Transverse colon (tissue), 4 donors: ENCODE measurements at regions not wholly inside any gene's neighbourhood (a gene's known extent, or its start where the extent isn't known, plus 50 kb on each side); places are given as distances from the start of the nearest gene placed in this dataset.

Experiments
- DNase-seq: peaks from one replicate; pipeline ENCODE4 v3.0.0-alpha.2; 2019
- H3K27ac ChIP-seq, 4 donors: fragments of 200-600 bp; sonication (generic); 2 replicates each; pipeline ENCODE4 v1.5.1; 2016 to 2018; ENCODE audit warnings: inconsistent platforms in 4 of 4
- H3K27me3 ChIP-seq: fragments of 200-600 bp; sonication (generic); 2 replicates; pipeline ENCODE4 v1.5.1; 2017; ENCODE audit warnings: inconsistent platforms
- H3K36me3 ChIP-seq, 4 donors: fragments of 200-600 bp; sonication (generic); 2 replicates each; pipeline ENCODE4 v1.5.1; 2017 to 2019; ENCODE audit warnings: inconsistent platforms in 4 of 4
- H3K4me1 ChIP-seq, 4 donors: fragments of 200-600 bp; sonication (generic); 2 replicates each; pipeline ENCODE4 v1.5.1; 2017 to 2020; ENCODE audit warnings: inconsistent platforms in 4 of 4
- H3K4me3 ChIP-seq, 4 donors: fragments of 200-600 bp; sonication (generic); 1 replicate in 1 of 4; 2 replicates in 3 of 4; pipeline versions ENCODE4 v1.5.1 to v1.6.1; 2017 to 2019; ENCODE audit warnings: inconsistent platforms in 4 of 4
- H3K9me3 ChIP-seq, 2 donors: fragments of 200-600 bp; sonication (generic); 2 replicates each; pipeline ENCODE4 v1.5.1; 2017 to 2019; ENCODE audit warnings: inconsistent platforms in 2 of 2
- EP300 ChIP-seq: sonication (generic); formaldehyde crosslinking; IDR thresholded peaks from one replicate; pipeline ENCODE4 v1.6.1; 2017; ENCODE audit warnings: antibody characterized with exemption, low read depth
- POLR2A ChIP-seq: fragments of 450-650 bp; IDR thresholded peaks from one replicate; pipeline ENCODE4 v1.6.1; 2016; ENCODE audit warnings: antibody characterized with exemption, mild to moderate bottlenecking, moderate library complexity
- POLR2AphosphoS5 ChIP-seq, 3 donors: sonication (generic); formaldehyde crosslinking; IDR thresholded peaks; one replicate each; pipeline ENCODE4 v1.6.1; 2016; ENCODE audit warnings: antibody characterized with exemption in 3 of 3
- WGBS, 2 donors: methylation state at CpG; one replicate each; pipeline ENCODE4 v1.1.5; 2018; ENCODE audit warnings: low coverage in 1 of 2; 5-methylcytosine and 5-hydroxymethylcytosine counted together
- in situ Hi-C, 4 donors: fragments of 200-750 bp; cut with MboI; loops; one replicate each; pipeline versions ENCODE4 v1.15.0 to v1.15.1; 2017; ENCODE audit warnings: low sequenced_read_pairs in 3 of 4, low pct_ligation_motif_present in 1 of 4, low pct_unique_long_range_greater_than_20kb in 1 of 4
- intact Hi-C: fragments of 100-400 bp; cut with DNase I; formaldehyde crosslinking; loops from one replicate; pipeline ENCODE4 v1.15.1; 2023; ENCODE audit warnings: low total_unique reads
- TF ChIP-seq, protein P1 (sequence below), 5 experiments: fragments of 200-600 bp in 3 of 5; fragments of 450-650 bp in 2 of 5; sonication (generic) in 3 of 5; IDR thresholded peaks; 1 replicate in 2 of 5; 2 replicates in 3 of 5; pipeline ENCODE4 v1.5.1; 2016 to 2017; ENCODE audit warnings: antibody characterized with exemption in 5 of 5, inconsistent platforms in 3 of 5, mild to moderate bottlenecking in 2 of 5, moderate library complexity in 1 of 5

DNA sequence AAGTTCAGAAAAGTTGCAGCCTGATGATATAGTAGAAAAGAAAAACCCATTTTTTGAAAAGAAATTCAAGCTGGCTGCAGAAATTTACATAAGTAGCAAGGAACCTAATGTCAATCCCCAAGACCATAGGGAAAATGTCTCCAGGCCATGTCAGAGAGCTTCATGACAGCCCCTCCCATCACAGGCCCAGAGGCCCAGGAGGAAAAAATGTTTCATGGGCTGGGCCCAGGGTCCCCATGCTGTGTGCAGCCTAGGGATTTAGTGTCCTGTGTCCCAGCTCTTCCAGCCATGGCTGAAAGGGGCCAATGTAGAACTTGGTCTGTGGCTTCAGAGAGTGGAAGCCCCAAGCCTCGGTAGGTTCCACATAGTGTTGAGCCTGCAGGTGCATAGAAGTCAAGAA is 220.3 kb downstream of the CSNK1G3 start:
- in situ Hi-C loops (no loop called here), intact Hi-C loops (no loop called here)
- no peaks in the 10 kb centered on the region for H3K36me3 ChIP-seq
- H3K9me3 ChIP-seq, result peaks cover 0 to 8% of the 10 kb centered on the region in 2 donors
- TF ChIP-seq POLR2AphosphoS5 (IDR thresholded peaks at IDR 0.05) (no peak), POLR2A (no peak), EP300 (no peak)
- TF ChIP-seq, protein P1, sequence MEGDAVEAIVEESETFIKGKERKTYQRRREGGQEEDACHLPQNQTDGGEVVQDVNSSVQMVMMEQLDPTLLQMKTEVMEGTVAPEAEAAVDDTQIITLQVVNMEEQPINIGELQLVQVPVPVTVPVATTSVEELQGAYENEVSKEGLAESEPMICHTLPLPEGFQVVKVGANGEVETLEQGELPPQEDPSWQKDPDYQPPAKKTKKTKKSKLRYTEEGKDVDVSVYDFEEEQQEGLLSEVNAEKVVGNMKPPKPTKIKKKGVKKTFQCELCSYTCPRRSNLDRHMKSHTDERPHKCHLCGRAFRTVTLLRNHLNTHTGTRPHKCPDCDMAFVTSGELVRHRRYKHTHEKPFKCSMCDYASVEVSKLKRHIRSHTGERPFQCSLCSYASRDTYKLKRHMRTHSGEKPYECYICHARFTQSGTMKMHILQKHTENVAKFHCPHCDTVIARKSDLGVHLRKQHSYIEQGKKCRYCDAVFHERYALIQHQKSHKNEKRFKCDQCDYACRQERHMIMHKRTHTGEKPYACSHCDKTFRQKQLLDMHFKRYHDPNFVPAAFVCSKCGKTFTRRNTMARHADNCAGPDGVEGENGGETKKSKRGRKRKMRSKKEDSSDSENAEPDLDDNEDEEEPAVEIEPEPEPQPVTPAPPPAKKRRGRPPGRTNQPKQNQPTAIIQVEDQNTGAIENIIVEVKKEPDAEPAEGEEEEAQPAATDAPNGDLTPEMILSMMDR (IDR thresholded peaks at IDR 0.05), result no peak
- no peaks in the 10 kb centered on the region for H3K27me3 ChIP-seq
- no peak overlapping the region for H3K27ac ChIP-seq
- no peak overlapping the region for H3K4me3 ChIP-seq
- DNase-seq, result no peak
- 100% methylated on average over 1 of the region's 1 CpG; no CpG with 5 or more reads in 1 of the 2 donors for WGBS, 2 donors
- H3K4me1 ChIP-seq, result no peaks in the 10 kb centered on the region

GRCh38 chr5:123722451-123722850 is 210.5 kb downstream of the CSNK1G3 start:
- TF ChIP-seq, protein P1 (IDR thresholded peaks at IDR 0.05), result no peak
- TF ChIP-seq POLR2AphosphoS5 (IDR thresholded peaks at IDR 0.05), result no peak
- no peaks in the 10 kb centered on the region for H3K9me3 ChIP-seq
- H3K27me3 ChIP-seq, result no peaks in the 10 kb centered on the region
- DNase-seq, result no peak
- H3K4me1 ChIP-seq, result peaks cover 0 to 3% (median 0%) of the 10 kb centered on the region in 4 donors
- no peak overlapping the region for H3K27ac ChIP-seq
- intact Hi-C loops (no loop called here), in situ Hi-C loops (no loop called here)
- H3K4me3 ChIP-seq, result no peak overlapping the region
- no peaks in the 10 kb centered on the region for H3K36me3 ChIP-seq
- WGBS, 2 donors, result 64 to 93% methylated on average over 2 to 3 of the region's 3 CpGs

GRCh38 chr5:123721675-123722276 is 209.8 kb downstream of the CSNK1G3 start:
- no peak for DNase-seq
- no peak for TF ChIP-seq POLR2AphosphoS5 (IDR thresholded peaks at IDR 0.05)
- no peak for TF ChIP-seq EP300
- TF ChIP-seq POLR2A, result no peak
- TF ChIP-seq, protein P1 (IDR thresholded peaks at IDR 0.05), result no peak
- H3K4me1 ChIP-seq, result peaks cover 0 to 3% (median 0%) of the 10 kb centered on the region in 4 donors
- H3K36me3 ChIP-seq, result no peaks in the 10 kb centered on the region
- intact Hi-C loops (no loop called here), in situ Hi-C loops (no loop called here)
- no peak overlapping the region for H3K4me3 ChIP-seq
- H3K27ac ChIP-seq, result no peak overlapping the region
- 81 to 89% methylated on average over 3 to 4 of the region's 4 CpGs for WGBS, 2 donors
- H3K27me3 ChIP-seq, result no peaks in the 10 kb centered on the region
- H3K9me3 ChIP-seq, result no peaks in the 10 kb centered on the region

GRCh38 chr5:123720955-123721354 is 209.0 kb downstream of the CSNK1G3 start:
- Histone ChIP-seq H3K27ac (no peak overlapping the region), H3K4me1 (peaks cover 0 to 3% (median 0%) of the 10 kb centered on the region in 4 donors), H3K36me3 (no peaks in the 10 kb centered on the region), H3K27me3 (no peaks in the 10 kb centered on the region), H3K4me3 (no peak overlapping the region), H3K9me3 (no peaks in the 10 kb centered on the region)
- 88 to 93% methylated on average over 5 of the region's 5 CpGs for WGBS, 2 donors
- TF ChIP-seq POLR2A, result no peak
- TF ChIP-seq, protein P1 (IDR thresholded peaks at IDR 0.05), result no peak
- TF ChIP-seq EP300, result no peak
- TF ChIP-seq POLR2AphosphoS5 (IDR thresholded peaks at IDR 0.05), result no peak
- no peak for DNase-seq
- in situ Hi-C loops (no loop called here), intact Hi-C loops (no loop called here)
